HUES48 (cell line): ENCODE measurements at regions not wholly inside any gene's neighbourhood (a gene's known extent, or its start where the extent isn't known, plus 50 kb on each side); places are given as distances from the start of the nearest gene placed in this dataset.

Experiments
- H3K27ac ChIP-seq: one replicate; pipeline ENCODE4 v1.7.0; 2013; ENCODE audit warnings: low read depth, low read length, inconsistent platforms
- H3K27me3 ChIP-seq: 2 replicates; pipeline ENCODE4 v1.6.1; 2013; ENCODE audit warnings: mild to moderate bottlenecking, low read length; ENCODE audit not compliant: control insufficient read depth, insufficient read depth
- H3K36me3 ChIP-seq: 2 replicates; pipeline ENCODE4 v1.6.1; 2013; ENCODE audit warnings: low read length; ENCODE audit not compliant: control insufficient read depth, insufficient read depth
- H3K4me1 ChIP-seq: 2 replicates; pipeline ENCODE4 v1.6.1; 2013; ENCODE audit warnings: mild to moderate bottlenecking, low read length; ENCODE audit not compliant: control insufficient read depth, insufficient read depth
- H3K4me3 ChIP-seq: 2 replicates; pipeline ENCODE4 v1.5.1; 2013; ENCODE audit warnings: mild to moderate bottlenecking, low read depth, low read length
- H3K9ac ChIP-seq: 2 replicates; pipeline ENCODE4 v1.6.1; 2013; ENCODE audit warnings: mild to moderate bottlenecking, low read depth, low read length, moderate library complexity
- H3K9me3 ChIP-seq: 2 replicates; pipeline ENCODE4 v1.6.1; 2013; ENCODE audit warnings: low read length; ENCODE audit not compliant: control insufficient read depth, insufficient read depth

DNA sequence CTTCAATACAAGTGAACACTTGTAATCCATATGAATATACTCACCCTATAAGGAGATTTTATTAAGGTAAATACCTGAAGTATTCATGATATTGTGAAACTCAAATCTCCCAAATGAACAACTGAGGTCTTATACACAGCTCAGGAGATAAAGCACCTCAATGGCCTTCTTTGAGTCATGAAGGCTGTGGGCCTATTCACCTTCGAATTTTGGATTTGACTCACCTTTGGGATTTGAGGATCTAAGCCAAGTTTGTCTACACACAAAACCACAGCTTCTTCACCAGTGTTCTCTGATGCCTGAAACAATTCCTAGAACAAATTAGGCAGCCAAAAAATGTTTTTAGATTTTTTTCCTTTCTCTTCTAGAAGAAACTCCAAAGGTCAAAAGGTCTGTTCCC lies 194.1 kb downstream of the NUAK1 start:
- Histone ChIP-seq H3K4me1 (no peaks in the 10 kb centered on the region), H3K27ac (no peak overlapping the region), H3K36me3 (no peaks in the 10 kb centered on the region), H3K4me3 (no peak overlapping the region), H3K27me3 (no peaks in the 10 kb centered on the region), H3K9ac (no peak overlapping the region), H3K9me3 (no peaks in the 10 kb centered on the region)

DNA sequence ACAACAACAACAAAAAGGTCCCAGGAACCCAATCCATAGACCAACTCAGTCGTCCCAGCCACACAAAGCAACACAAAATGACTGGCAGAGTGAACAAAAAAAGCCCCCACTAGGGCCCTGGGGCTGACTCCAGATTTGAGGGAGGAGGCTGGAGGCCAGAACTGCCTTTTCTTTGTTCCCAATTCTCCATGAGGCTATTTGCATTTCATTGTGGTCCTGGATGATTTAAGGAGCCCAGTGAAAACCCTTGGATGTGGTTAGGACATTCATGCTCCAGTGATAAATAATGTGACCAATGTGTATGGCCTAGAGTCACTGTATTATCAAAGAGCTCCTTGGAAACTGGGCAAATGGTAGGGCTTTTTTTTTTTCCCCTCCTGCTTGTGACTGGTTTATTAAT lies 192.9 kb downstream of the NUAK1 start:
- H3K27ac ChIP-seq: no peak overlapping the region
- H3K4me3 ChIP-seq: no peak overlapping the region
- H3K4me1 ChIP-seq: no peaks in the 10 kb centered on the region
- no peak overlapping the region for H3K9ac ChIP-seq
- H3K27me3 ChIP-seq: no peaks in the 10 kb centered on the region
- no peaks in the 10 kb centered on the region for H3K9me3 ChIP-seq
- H3K36me3 ChIP-seq: no peaks in the 10 kb centered on the region

DNA sequence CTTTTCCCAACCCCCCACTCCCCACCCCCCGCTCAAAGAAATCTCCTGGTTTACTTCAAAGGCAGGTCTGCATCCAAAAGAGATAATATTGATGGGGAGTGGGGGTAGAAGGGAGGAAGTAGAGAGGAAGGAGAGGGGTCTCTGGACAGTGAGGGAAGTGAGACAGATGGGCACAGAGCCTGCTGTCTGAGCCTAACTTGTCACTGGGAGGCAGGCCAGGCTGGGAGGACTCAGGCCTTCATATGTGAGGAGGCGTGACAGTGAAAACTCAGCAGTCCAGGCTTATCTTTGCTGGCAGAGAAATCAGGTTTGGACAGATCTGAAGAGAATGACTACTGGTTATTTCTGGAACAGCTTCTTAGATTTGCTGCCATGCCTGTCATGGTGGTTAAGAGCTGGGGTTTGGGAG lies 192.3 kb downstream of the NUAK1 start:
- H3K4me1 ChIP-seq: no peaks in the 10 kb centered on the region
- H3K27ac ChIP-seq: no peak overlapping the region
- no peaks in the 10 kb centered on the region for H3K36me3 ChIP-seq
- H3K4me3 ChIP-seq: no peak overlapping the region
- H3K9ac ChIP-seq: no peak overlapping the region
- H3K9me3 ChIP-seq: no peaks in the 10 kb centered on the region
- no peaks in the 10 kb centered on the region for H3K27me3 ChIP-seq

DNA sequence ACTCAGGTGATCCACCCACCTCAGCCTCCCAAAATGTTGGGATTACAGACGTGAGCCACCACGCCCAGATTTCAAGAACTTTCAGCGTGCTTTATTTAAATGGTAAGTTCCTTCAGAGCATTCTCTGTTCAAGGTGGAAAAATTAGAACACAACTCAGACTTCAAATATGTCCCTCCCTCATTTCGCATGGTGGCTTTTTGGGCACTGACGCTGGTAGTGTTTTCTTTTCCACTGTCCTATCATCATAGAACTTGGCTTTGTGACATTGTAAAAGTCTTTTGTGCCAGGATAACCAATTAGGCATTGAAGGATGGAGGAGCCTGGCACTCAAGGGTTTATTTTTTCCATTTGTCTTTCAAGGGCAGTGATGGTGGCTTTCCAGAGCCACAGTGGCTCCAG lies 190.8 kb downstream of the NUAK1 start:
- Histone ChIP-seq H3K36me3 (no peaks in the 10 kb centered on the region), H3K4me1 (no peaks in the 10 kb centered on the region), H3K27ac (no peak overlapping the region), H3K27me3 (no peaks in the 10 kb centered on the region), H3K4me3 (no peak overlapping the region), H3K9me3 (no peaks in the 10 kb centered on the region), H3K9ac (no peak overlapping the region)

- no peak overlapping the region for H3K27ac ChIP-seq
- H3K9me3 ChIP-seq: no peaks in the 10 kb centered on the region
- no peak overlapping the region for H3K4me3 ChIP-seq
- no peaks in the 10 kb centered on the region for H3K36me3 ChIP-seq
- H3K4me1 ChIP-seq: no peaks in the 10 kb centered on the region
- no peak overlapping the region for H3K9ac ChIP-seq
- no peaks in the 10 kb centered on the region for H3K27me3 ChIP-seq
Measured at GRCh38 chr12:105948331-105948730, 190.4 kb downstream of the NUAK1 start.

DNA sequence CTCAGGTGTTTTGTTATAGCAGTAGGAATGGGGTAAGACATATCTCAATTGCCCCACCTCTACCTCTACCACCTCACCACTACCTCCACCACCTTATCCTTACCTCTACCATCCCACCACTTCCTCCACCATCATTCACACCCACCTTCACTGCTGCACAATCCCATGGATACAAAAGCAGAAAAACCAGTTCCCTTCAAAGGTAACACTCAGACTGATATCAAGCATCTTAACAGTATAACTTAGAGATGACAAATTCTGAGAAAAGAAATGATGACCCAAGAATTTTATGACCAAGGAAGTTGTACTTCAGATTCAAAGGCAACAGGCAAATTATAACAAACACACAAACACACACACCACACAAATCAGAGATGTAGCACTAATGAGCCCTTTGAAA lies 189.4 kb downstream of the NUAK1 start:
- H3K36me3 ChIP-seq: no peaks in the 10 kb centered on the region
- H3K4me3 ChIP-seq: no peak overlapping the region

GRCh38 chr12:105951732-105952131 lies 187.0 kb downstream of the NUAK1 start:
- H3K36me3 ChIP-seq: no peaks in the 10 kb centered on the region
- H3K27me3 ChIP-seq: no peaks in the 10 kb centered on the region
- no peaks in the 10 kb centered on the region for H3K9me3 ChIP-seq
- no peaks in the 10 kb centered on the region for H3K4me1 ChIP-seq
- H3K27ac ChIP-seq: no peak overlapping the region
- H3K9ac ChIP-seq: no peak overlapping the region
- H3K4me3 ChIP-seq: no peak overlapping the region

More for the DNA sequence above, 189.4 kb downstream of the NUAK1 start:
- no peak overlapping the region for H3K27ac ChIP-seq
- no peak overlapping the region for H3K9ac ChIP-seq
- H3K4me1 ChIP-seq: no peaks in the 10 kb centered on the region
- no peaks in the 10 kb centered on the region for H3K27me3 ChIP-seq
- no peaks in the 10 kb centered on the region for H3K9me3 ChIP-seq

GRCh38 chr12:105954951-105955931 lies 183.5 kb downstream of the NUAK1 start:
- H3K9ac ChIP-seq: no peak overlapping the region

DNA sequence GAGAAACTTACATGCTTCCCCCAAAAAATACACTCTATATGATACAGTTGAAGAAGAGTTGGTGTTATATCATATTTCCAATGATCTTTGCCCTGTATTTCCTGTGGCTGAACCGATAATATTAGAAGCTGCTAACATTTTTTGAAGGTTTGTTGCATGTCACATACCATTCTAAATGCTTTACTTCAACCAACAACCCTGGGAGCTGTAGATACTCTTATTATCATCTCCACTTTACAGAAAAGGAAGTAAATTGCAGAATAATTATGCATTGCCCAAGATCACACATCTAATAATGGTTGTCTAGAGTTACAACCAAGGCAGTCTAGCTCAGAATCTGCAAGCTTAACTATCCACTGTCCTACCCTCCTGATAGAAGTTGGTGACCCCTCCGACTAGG lies 182.8 kb downstream of the NUAK1 start:
- Histone ChIP-seq H3K9ac (no peak overlapping the region), H3K27ac (no peak overlapping the region), H3K36me3 (no peaks in the 10 kb centered on the region), H3K4me1 (no peaks in the 10 kb centered on the region), H3K9me3 (no peaks in the 10 kb centered on the region), H3K4me3 (no peak overlapping the region), H3K27me3 (no peaks in the 10 kb centered on the region)

More at GRCh38 chr12:105954951-105955931, 183.5 kb downstream of the NUAK1 start:
- H3K36me3 ChIP-seq: no peaks in the 10 kb centered on the region
- H3K4me3 ChIP-seq: no peak overlapping the region
- no peaks in the 10 kb centered on the region for H3K27me3 ChIP-seq
- no peaks in the 10 kb centered on the region for H3K9me3 ChIP-seq
- no peak overlapping the region for H3K27ac ChIP-seq
- H3K4me1 ChIP-seq: no peaks in the 10 kb centered on the region

- Histone ChIP-seq H3K4me3 (no peak overlapping the region), H3K9me3 (no peaks in the 10 kb centered on the region), H3K9ac (no peak overlapping the region), H3K27ac (no peak overlapping the region), H3K27me3 (no peaks in the 10 kb centered on the region), H3K4me1 (no peaks in the 10 kb centered on the region), H3K36me3 (no peaks in the 10 kb centered on the region)
Measured at GRCh38 chr12:105956662-105957457, 181.9 kb downstream of the NUAK1 start.
